ENCODE measurements at regions not wholly inside any gene's neighbourhood (a gene's known extent, or its start where the extent isn't known, plus 50 kb on each side); places are given as distances from the start of the nearest gene placed in this dataset.

DNA sequence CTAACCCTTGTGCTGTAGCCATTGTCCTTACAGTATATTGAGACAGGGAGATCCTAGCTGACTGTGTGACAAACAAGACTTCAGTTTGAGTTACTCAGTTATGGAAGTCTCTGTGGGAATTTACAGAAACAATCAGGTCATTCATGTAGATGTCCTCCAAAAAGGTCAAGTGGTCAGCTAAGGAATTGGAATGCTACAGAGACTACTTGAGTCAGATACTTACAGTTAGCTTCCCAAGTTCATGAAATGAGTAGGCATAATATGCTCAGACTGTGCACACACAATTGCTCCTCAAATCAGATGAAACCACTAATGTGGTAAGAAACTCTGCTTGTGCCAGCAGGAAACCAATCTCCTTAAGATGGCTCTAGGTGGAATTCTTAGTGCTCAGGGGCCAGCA is 985.7 kb downstream of the NSUN3 start:
- TF ChIP-seq, protein P1, sequence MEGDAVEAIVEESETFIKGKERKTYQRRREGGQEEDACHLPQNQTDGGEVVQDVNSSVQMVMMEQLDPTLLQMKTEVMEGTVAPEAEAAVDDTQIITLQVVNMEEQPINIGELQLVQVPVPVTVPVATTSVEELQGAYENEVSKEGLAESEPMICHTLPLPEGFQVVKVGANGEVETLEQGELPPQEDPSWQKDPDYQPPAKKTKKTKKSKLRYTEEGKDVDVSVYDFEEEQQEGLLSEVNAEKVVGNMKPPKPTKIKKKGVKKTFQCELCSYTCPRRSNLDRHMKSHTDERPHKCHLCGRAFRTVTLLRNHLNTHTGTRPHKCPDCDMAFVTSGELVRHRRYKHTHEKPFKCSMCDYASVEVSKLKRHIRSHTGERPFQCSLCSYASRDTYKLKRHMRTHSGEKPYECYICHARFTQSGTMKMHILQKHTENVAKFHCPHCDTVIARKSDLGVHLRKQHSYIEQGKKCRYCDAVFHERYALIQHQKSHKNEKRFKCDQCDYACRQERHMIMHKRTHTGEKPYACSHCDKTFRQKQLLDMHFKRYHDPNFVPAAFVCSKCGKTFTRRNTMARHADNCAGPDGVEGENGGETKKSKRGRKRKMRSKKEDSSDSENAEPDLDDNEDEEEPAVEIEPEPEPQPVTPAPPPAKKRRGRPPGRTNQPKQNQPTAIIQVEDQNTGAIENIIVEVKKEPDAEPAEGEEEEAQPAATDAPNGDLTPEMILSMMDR (IDR thresholded peaks at IDR 0.05), result no peak
- H3K4me3 ChIP-seq, result no peak overlapping the region
- intact Hi-C loops (cut with DNase I), result no loop called here
- DNase-seq (no peak), ATAC-seq (no peak)
- no peaks in the 10 kb centered on the region for H3K4me1 ChIP-seq
- no peaks in the 10 kb centered on the region for H3K27me3 ChIP-seq (ENCODE audit: insufficient read depth in 3 of 3, low read length in 2 of 3)
- no peak overlapping the region for H3K27ac ChIP-seq
- H3K9me3 ChIP-seq, result no peaks in the 10 kb centered on the region
- no peaks in the 10 kb centered on the region for H3K36me3 ChIP-seq (ENCODE audit: insufficient read depth in 1 of 2, low read depth in 1 of 2)

DNA sequence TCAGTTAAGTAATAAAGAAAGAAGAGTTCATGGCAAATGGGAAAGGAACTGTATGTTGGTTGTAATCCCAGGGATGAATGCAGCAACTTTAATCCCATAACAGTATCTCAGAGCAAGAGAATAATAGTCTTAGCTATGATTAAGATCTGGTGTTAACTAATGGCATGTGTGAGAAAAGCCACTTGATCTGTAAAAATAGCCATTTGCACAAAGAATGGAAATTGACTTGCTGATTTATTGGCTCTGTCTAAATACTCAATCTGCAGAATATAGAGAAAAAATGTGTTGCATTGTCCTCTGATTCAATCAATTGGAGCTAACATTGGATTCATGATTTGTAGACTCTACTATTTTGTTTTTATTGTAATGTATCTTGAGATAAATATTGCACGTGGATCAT is 987.0 kb downstream of the NSUN3 start:
- Histone ChIP-seq H3K27me3 (ENCODE audit: insufficient read depth in 3 of 3, low read length in 2 of 3) (no peaks in the 10 kb centered on the region), H3K9me3 (peaks cover 9% of the 10 kb centered on the region), H3K27ac (no peak overlapping the region), H3K4me3 (no peak overlapping the region), H3K4me1 (no peaks in the 10 kb centered on the region), H3K36me3 (ENCODE audit: insufficient read depth in 1 of 2, low read depth in 1 of 2) (no peaks in the 10 kb centered on the region)
- DNase-seq, result no peak
- TF ChIP-seq, protein P1 (IDR thresholded peaks at IDR 0.05), result no peak
- intact Hi-C loops (cut with DNase I), result no loop called here
- 68 to 84% (median 81%) methylated on average over 1 of the region's 1 CpG for WGBS, 3 donors
- ATAC-seq, result no peak

DNA sequence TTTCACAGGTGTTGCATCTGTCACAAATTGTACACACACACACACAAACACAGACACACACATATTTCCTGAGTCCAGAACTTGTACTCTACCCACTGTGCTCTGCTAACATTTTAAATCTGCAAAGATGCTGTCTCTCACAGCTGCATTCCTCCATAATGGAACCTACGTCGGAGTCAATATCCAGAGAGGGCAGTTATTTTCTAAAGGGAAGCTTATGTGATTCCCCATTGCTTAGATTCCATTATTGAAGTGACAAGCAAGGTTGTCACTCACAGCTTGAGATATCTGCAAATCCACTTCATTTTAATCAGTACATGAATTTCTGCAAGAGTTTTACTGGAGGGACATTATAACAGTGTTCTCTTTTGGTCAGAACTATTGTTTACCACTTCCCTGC is 992.4 kb downstream of the NSUN3 start:
- H3K36me3 ChIP-seq (ENCODE audit: insufficient read depth in 1 of 2, low read depth in 1 of 2), result no peaks in the 10 kb centered on the region
- no peak overlapping the region for H3K27ac ChIP-seq
- intact Hi-C loops (cut with DNase I), result no loop called here
- H3K4me1 ChIP-seq, result no peaks in the 10 kb centered on the region
- TF ChIP-seq, protein P1 (IDR thresholded peaks at IDR 0.05), result no peak
- no peak for ATAC-seq
- no peak overlapping the region for H3K4me3 ChIP-seq
- WGBS, 3 donors, result 86 to 92% (median 89%) methylated on average over 2 of the region's 2 CpGs
- H3K27me3 ChIP-seq (ENCODE audit: insufficient read depth in 3 of 3, low read length in 2 of 3), result no peaks in the 10 kb centered on the region
- H3K9me3 ChIP-seq, result peaks cover 9% of the 10 kb centered on the region
- DNase-seq, result no peak

DNA sequence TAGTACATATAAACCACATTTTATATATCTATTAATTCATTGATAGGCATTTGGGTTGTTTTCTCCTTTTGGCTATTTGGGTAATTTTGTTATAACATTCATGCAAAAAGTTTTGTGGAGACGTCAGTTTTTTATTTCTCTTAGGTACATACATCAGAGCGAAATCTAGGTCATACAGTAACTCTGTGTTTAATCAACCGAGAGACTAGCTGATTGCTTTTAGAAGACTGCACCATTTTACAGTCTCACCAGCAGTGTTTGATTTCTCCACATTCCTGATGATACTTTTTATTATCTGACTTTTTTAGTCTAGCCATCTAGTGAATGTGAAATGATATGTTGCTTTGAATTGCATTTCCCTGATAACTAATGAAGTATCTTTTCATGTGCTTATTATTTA is 1019.3 kb downstream of the NSUN3 start:
- H3K4me3 ChIP-seq, result no peak overlapping the region
- 82 to 92% (median 91%) methylated on average over 3 of the region's 3 CpGs for WGBS, 3 donors
- intact Hi-C loops (cut with DNase I), result no loop called here
- no peaks in the 10 kb centered on the region for H3K4me1 ChIP-seq
- no peak overlapping the region for H3K27ac ChIP-seq
- H3K9me3 ChIP-seq, result no peaks in the 10 kb centered on the region
- no peak for DNase-seq
- TF ChIP-seq, protein P1 (IDR thresholded peaks at IDR 0.05), result no peak
- no peaks in the 10 kb centered on the region for H3K36me3 ChIP-seq (ENCODE audit: insufficient read depth in 1 of 2, low read depth in 1 of 2)
- ATAC-seq, result no peak
- H3K27me3 ChIP-seq (ENCODE audit: insufficient read depth in 3 of 3, low read length in 2 of 3), result no peaks in the 10 kb centered on the region

DNA sequence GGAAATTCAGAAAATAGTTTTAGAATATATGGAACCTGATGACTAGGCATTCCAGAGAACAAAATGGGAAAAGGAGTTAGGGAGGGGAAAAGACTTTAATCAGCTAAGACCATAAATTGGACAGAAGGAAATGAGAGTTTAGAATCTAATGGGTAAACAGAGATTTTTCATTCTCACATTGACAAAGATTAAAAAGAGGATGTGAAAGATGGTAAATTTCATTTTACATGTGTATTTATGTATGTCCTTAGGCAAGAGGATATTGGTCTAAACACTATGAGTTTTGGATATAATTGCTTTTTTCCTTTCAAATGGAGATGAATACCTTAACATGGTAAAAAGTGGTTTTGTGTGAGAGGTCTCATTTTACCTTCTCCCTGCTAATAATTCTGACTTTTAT is 1021.9 kb downstream of the NSUN3 start:
- ATAC-seq (no peak), DNase-seq (no peak)
- H3K4me1 ChIP-seq, result no peaks in the 10 kb centered on the region
- H3K36me3 ChIP-seq (ENCODE audit: insufficient read depth in 1 of 2, low read depth in 1 of 2), result no peaks in the 10 kb centered on the region
- TF ChIP-seq, protein P1 (IDR thresholded peaks at IDR 0.05), result no peak
- H3K9me3 ChIP-seq, result no peaks in the 10 kb centered on the region
- H3K27ac ChIP-seq, result no peak overlapping the region
- intact Hi-C loops (cut with DNase I), result no loop called here
- H3K4me3 ChIP-seq, result no peak overlapping the region
- H3K27me3 ChIP-seq (ENCODE audit: insufficient read depth in 3 of 3, low read length in 2 of 3), result no peaks in the 10 kb centered on the region
